PC-3 (cell line): ENCODE measurements at regions not wholly inside any gene's neighbourhood (a gene's known extent, or its start where the extent isn't known, plus 50 kb on each side); places are given as distances from the start of the nearest gene placed in this dataset.

Experiments
- ATAC-seq: fragments of 200-7000 bp; cut with Tn5 transposase; 2 replicates; pipeline ENCODE4 v1.9.1; 2020; ENCODE audit warnings: mild to moderate bottlenecking, moderate library complexity
- BruUV-seq: library from RNA; stranded (reverse); fragments of 400-500 nt; replicated peaks from 2 replicates; lab custom pipeline; 2021; lab: Mats Ljungman, UMichigan
- CTCF ChIA-PET: fragments of 300-600 bp; sonication (Branson Sonifier 250); formaldehyde crosslinking; loops from one replicate; lab custom pipeline; 2022; ENCODE audit warnings: antibody characterized with exemption; lab: Charles Lee
- POLR2A ChIA-PET: fragments of 300-600 bp; sonication (Branson Sonifier 250); formaldehyde crosslinking; loops from one replicate; lab custom pipeline; 2022; ENCODE audit warnings: antibody characterized with exemption; ENCODE audit not compliant: unreplicated experiment; lab: Charles Lee
- DNase-seq: peaks from one replicate; pipeline ENCODE4 v3.0.0-alpha.2; 2015
- H2AFZ ChIP-seq: fragments of 300-600 bp; sonication (generic); 2 replicates; pipeline ENCODE4 v1.6.0; 2016; ENCODE audit warnings: antibody characterized with exemption, low read length
- H3F3A ChIP-seq: fragments of 300-600 bp; sonication (generic); one replicate; pipeline ENCODE4 v1.6.0; 2017; ENCODE audit warnings: antibody characterized with exemption, low read length, control low read depth, mild to moderate bottlenecking; ENCODE audit not compliant: unreplicated experiment
- H3K27ac ChIP-seq: fragments of 300-600 bp; sonication (generic); 2 replicates; pipeline ENCODE4 v1.5.1; 2016; ENCODE audit warnings: mild to moderate bottlenecking, low read length
- H3K27me3 ChIP-seq: fragments of 300-600 bp; sonication (generic); 2 replicates; pipeline ENCODE4 v1.6.1; 2016; ENCODE audit warnings: low read length, mixed read lengths
- H3K36me3 ChIP-seq: fragments of 300-600 bp; sonication (generic); 2 replicates; pipeline ENCODE4 v1.6.1; 2016; ENCODE audit warnings: low read depth, mixed run types, low read length, mixed read lengths
- H3K4me1 ChIP-seq: fragments of 300-600 bp; sonication (generic); 2 replicates; pipeline ENCODE4 v1.5.1; 2016; ENCODE audit warnings: low read length; ENCODE audit not compliant: insufficient read depth
- H3K4me2 ChIP-seq: fragments of 300-600 bp; sonication (generic); 2 replicates; pipeline ENCODE4 v1.6.0; 2016; ENCODE audit warnings: low read length
- H3K4me3 ChIP-seq: fragments of 300-600 bp; sonication (generic); 2 replicates; pipeline ENCODE4 v1.5.1; 2016; ENCODE audit warnings: mild to moderate bottlenecking, low read length, mixed read lengths
- H3K79me2 ChIP-seq: fragments of 300-600 bp; sonication (generic); 2 replicates; pipeline ENCODE4 v1.6.1; 2017; ENCODE audit warnings: low read length, mixed read lengths
- H3K9ac ChIP-seq: fragments of 300-600 bp; sonication (generic); 2 replicates; pipeline ENCODE4 v1.6.0; 2016; ENCODE audit warnings: mild to moderate bottlenecking, low read length
- H3K9me2 ChIP-seq: fragments of 300-600 bp; sonication (generic); replicated peaks from 2 replicates; pipeline ENCODE4 v1.6.1; 2016; ENCODE audit warnings: mixed run types, low read length, mixed read lengths
- H3K9me3 ChIP-seq: fragments of 300-600 bp; sonication (generic); 2 replicates; pipeline ENCODE4 v1.6.1; 2016; ENCODE audit warnings: low read length, mixed read lengths
- H4K20me1 ChIP-seq: fragments of 300-600 bp; sonication (generic); 2 replicates; pipeline ENCODE4 v1.6.1; 2016; ENCODE audit warnings: low read length, mixed read lengths
- CTCF ChIP-seq: fragments of 300-600 bp; sonication (generic); conservative IDR thresholded peaks from 2 replicates; pipeline ENCODE4 v1.5.1; 2017; ENCODE audit warnings: antibody characterized with exemption, low read depth, mild to moderate bottlenecking, low read length
- EZH2 ChIP-seq: fragments of 300-600 bp; sonication (generic); IDR thresholded peaks from one replicate; pipeline ENCODE4 v1.6.1; 2017; ENCODE audit warnings: antibody characterized with exemption, mild to moderate bottlenecking, low read length; ENCODE audit not compliant: unreplicated experiment
- EZH2phosphoT487 ChIP-seq: fragments of 300-600 bp; sonication (generic); IDR thresholded peaks from 2 replicates; pipeline ENCODE4 v1.6.1; 2018; ENCODE audit warnings: mild to moderate bottlenecking, antibody characterized with exemption, low read length, borderline replicate concordance
- intact Hi-C: fragments of 100-400 bp; cut with micrococcal nuclease; formaldehyde crosslinking; loops from 2 replicates; pipeline ENCODE4 v1.9.0; 2023

GRCh38 chr18:78889250-78889649 lies 90.4 kb upstream of the SALL3 start:
- no TSS peak for BruUV-seq
- TF ChIP-seq EZH2phosphoT487 (no peak), EZH2 (no peak), CTCF (no peak)
- Histone ChIP-seq H3K4me1 (no peaks in the 10 kb centered on the region), H3K36me3 (no peaks in the 10 kb centered on the region), H3K4me3 (no peak overlapping the region), H3K27me3 (peaks cover 30% of the 10 kb centered on the region), H3K27ac (no peak overlapping the region), H3K79me2 (no peaks in the 10 kb centered on the region), H3K4me2 (no peak overlapping the region), H3K9me3 (0 out of 2 replicates have a peak, but pooled peaks cover 9% of the 10 kb centered on the region), H4K20me1 (no peaks in the 10 kb centered on the region), H3K9me2 (no peaks in the 10 kb centered on the region), H3F3A (no peaks in the 10 kb centered on the region), H3K9ac (no peak overlapping the region), H2AFZ (no peak overlapping the region)
- ChIA-PET CTCF (no interaction called here), POLR2A (no interaction called here)
- DNase-seq = no peak
- ATAC-seq = no peak
- intact Hi-C loops = no loop called here

- TF ChIP-seq EZH2 (no peak), EZH2phosphoT487 (no peak), CTCF (no peak)
- no peak overlapping the region for H3K9ac ChIP-seq
- CTCF ChIA-PET = no interaction called here
- no peaks in the 10 kb centered on the region for H3F3A ChIP-seq
- H3K36me3 ChIP-seq = no peaks in the 10 kb centered on the region
- DNase-seq = no peak
- no peaks in the 10 kb centered on the region for H3K79me2 ChIP-seq
- no peak overlapping the region for H3K27ac ChIP-seq
- intact Hi-C loops = no loop called here
- no peaks in the 10 kb centered on the region for H3K9me2 ChIP-seq
- no TSS peak for BruUV-seq
- H4K20me1 ChIP-seq = no peaks in the 10 kb centered on the region
- 0 out of 2 replicates have a peak, but pooled peaks cover 9% of the 10 kb centered on the region for H3K9me3 ChIP-seq
- no peaks in the 10 kb centered on the region for H3K4me1 ChIP-seq
- POLR2A ChIA-PET = no interaction called here
- no peak overlapping the region for H3K4me2 ChIP-seq
- no peak overlapping the region for H3K4me3 ChIP-seq
- peaks cover 41% of the 10 kb centered on the region for H3K27me3 ChIP-seq
- no peak overlapping the region for H2AFZ ChIP-seq
- no peak for ATAC-seq
These were observed 89.2 kb upstream of the SALL3 start for GRCh38 chr18:78890388-78890787.

- no TSS peak for BruUV-seq
- no peaks in the 10 kb centered on the region for H3K36me3 ChIP-seq
- H3K9me2 ChIP-seq = no peaks in the 10 kb centered on the region
- intact Hi-C loops = no loop called here
- peaks cover 50% of the 10 kb centered on the region for H3K27me3 ChIP-seq
- H3K4me3 ChIP-seq = no peak overlapping the region
- DNase-seq (no peak), ATAC-seq (no peak)
- no peak overlapping the region for H3K27ac ChIP-seq
- no peaks in the 10 kb centered on the region for H4K20me1 ChIP-seq
- H3K4me2 ChIP-seq = no peak overlapping the region
- no peak overlapping the region for H2AFZ ChIP-seq
- no peaks in the 10 kb centered on the region for H3F3A ChIP-seq
- TF ChIP-seq CTCF (no peak), EZH2 (no peak), EZH2phosphoT487 (no peak)
- CTCF ChIA-PET = no interaction called here
- no peaks in the 10 kb centered on the region for H3K79me2 ChIP-seq
- H3K9me3 ChIP-seq = 0 out of 2 replicates have a peak, but pooled peaks cover 9% of the 10 kb centered on the region
- POLR2A ChIA-PET = no interaction called here
- no peaks in the 10 kb centered on the region for H3K4me1 ChIP-seq
- no peak overlapping the region for H3K9ac ChIP-seq
These were observed 88.3 kb upstream of the SALL3 start for GRCh38 chr18:78891185-78891762.
